D341Med (cell line): ENCODE measurements at regions not wholly inside any gene's neighbourhood (a gene's known extent, or its start where the extent isn't known, plus 50 kb on each side); places are given as distances from the start of the nearest gene placed in this dataset.

Experiments
- DNase-seq: peaks from one replicate; pipeline ENCODE4 v3.0.0; 2012; ENCODE audit warnings: low spot score

DNA sequence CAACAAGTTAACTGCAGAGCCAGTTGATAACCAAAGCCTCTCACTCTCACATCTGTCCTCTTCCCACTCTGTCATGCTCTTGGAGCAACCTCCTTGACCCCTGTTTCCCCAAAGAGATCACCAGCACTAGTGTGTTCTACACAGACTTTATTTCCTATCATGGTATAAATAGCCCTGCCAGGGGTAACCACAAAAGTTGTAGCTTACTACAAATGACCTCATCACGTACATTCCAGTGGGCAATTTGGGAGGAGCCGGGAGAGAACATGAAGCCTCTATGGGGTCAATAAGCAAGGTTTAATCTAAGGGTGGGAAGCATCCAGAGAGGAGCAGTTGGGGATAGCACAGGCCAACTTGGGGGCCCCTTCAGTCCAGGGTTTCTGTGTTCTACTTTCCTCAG lies 186.5 kb downstream of the KCNA5 start:
- DNase-seq: no peak

DNA sequence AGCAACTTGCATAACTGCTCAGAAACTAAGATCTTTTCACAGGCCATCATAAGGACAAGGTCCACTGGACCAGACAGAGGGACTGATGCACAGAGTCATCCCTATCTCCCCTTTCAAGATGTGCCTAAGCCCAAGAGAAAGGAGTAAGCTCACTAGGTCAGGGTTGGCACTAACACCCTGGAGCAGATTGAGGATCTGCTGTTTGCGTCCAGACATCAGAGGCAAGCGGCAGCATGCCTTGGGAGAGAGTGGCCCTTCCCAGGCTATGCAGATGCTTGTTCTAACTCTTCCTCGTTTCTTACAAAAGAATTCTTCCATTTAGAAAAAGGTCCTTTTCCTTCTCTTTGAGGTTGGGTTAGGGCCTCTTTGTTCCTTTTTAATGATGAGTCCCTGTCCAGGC lies 187.2 kb downstream of the KCNA5 start:
- no peak for DNase-seq

DNA sequence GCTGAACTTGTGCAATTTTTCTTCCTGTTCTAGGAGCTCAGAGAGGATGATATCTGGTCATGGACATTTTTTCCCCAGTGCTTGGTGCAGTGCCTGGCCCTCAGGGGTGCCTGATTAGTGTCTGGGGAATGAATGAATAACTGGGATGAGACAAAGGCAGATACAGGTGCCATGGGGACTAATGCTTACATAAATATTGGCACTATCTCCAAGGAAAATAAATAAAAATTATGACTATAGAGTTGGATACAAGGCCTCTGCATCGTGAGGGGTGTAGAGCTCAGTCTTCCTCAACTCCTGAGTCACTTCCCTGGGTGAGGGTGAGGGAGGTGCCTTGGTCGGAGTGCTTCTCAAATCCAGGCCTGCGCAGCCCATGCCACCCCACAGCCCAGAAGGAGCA lies 188.6 kb downstream of the KCNA5 start:
- DNase-seq: no peak

DNA sequence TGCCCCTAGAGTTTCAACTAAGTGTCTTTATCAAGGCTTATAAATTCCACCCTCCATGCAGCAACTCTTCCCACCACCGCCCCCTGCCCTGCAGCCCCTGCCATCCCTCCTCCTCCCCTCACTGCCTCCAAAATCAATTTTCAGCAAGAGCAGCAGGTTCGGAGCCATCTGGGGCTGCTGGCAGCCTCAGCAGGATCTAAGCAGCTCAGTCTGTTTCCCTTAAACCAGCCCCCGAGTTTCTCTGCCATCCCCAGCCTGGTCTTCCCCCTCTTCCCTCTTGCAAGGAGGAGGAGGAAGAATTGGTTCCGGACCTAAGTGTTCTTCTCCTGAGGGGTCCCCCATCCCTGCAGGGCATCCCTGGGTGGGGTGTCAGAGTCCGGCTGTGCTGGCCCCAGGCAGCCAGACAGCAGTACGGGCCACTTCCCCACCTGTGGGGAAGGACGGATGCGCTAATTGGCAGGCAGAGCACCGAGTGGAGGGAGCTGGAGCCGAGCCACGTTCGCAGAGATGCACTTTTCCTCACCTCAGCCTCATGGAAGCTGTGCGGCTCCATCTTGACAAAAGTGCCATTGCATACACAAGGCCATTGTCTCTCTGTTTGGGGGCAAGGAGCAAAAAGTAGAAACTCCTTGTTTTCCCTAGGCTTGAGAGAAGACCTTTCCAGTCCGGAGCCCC lies 189.3 kb downstream of the KCNA5 start:
- no peak for DNase-seq

DNA sequence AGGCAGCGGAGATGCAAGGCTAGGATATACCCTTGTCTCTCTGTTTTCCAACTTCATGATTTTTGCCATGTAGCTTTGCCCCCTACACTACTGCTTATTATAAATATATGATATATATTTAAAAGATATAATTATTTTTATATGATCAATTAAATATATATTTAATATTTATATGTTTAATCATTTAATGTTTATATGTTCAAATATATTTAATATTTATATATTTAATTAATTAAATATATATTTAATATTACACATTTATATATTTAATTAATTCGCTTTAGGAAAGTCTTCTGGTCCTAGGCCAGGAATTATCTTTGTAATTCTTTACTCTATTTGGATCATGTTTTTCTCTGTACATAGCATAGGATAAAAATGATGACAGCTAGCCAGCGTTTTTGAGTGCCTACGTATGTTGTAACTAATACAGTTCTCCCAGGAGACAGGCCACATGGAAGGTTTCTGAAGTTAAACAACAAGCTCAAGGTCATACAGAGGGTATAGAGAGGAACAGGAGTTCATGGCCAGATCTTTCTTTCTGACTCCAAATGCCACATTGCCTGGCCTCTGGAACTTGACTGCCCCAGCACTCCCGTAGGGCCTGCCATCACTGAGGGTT lies 192.5 kb downstream of the KCNA5 start:
- no peak for DNase-seq

DNA sequence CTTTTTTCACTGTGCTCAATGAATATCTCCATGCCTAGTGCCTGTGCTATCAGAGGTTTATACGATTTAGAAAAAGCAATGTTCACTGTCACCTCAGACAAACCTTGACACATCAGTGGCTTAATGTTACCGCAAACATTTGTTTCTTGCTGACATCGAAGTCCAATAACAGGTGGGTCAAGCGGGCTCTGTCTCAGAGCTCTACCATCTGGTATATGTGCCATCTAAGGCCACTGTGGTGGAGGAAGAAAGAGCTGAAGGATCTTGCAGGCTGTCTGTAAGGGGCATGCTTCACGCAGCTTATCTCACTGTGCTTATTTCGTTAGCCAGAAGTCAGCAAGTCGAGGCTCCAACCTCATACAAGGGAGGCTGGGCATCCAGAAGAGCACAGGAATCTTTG lies 189.5 kb upstream of the NTF3 start:
- no peak for DNase-seq

DNA sequence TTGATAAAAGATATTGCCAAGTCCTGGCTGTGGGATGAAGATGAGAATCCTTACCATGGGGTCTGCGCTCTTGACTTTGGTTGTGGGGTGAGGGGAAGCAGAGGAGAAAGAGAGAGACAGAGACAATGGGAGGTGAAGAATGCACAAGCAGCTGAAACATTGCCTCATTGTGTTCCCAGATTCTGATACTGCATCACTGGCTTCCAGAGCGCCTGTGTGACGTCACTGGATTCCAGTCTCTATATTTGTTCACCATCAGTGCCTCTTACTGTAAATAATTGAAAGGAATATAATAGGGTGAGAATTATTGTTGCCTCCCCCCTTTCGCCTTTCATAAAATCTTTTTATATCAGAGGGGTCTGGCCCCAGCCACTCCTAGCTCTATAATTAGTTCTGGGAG lies 188.9 kb upstream of the NTF3 start:
- DNase-seq: no peak

DNA sequence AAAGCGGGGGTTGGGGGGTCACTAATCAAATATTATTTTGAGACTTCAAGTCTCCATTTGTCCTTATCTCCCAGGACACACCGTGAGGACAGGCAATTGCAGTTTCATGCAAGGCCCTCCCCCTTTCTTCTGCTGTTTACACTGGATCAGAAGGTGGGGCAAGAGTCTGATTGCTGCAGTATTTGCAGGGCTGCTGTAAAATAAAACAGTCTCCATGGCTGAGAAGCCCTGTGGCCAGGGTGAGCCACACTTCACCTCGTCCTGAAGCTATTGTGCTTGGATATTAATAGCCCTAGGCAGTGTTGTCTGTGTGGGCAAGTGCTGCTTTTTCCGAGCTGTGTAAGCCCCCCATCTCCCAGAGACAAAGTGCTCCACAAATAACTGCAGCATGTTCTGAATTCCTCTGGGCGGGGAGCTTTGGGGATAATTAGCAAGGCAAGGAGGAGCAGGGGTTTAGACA lies 187.4 kb upstream of the NTF3 start:
- no peak for DNase-seq

DNA sequence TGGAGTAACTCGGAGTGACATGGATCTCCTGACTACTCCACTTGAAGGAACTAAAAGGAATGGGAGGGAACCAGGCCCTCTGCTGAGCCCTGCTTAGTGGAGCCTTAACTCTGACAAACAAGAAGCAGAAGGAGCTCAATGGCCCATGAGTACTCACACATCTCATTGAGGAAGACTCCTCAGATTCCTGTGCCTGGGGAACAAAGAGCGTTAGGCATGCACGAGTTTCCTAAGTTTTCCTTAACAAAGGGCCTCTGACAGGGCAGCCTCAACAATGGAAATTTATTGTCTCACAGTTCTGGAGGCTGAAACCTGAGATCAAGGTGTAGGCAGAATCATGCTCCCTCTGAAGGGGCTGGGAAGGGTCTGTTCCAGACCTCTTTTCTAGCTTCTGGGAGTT lies 185.7 kb upstream of the NTF3 start:
- no peak for DNase-seq

DNA sequence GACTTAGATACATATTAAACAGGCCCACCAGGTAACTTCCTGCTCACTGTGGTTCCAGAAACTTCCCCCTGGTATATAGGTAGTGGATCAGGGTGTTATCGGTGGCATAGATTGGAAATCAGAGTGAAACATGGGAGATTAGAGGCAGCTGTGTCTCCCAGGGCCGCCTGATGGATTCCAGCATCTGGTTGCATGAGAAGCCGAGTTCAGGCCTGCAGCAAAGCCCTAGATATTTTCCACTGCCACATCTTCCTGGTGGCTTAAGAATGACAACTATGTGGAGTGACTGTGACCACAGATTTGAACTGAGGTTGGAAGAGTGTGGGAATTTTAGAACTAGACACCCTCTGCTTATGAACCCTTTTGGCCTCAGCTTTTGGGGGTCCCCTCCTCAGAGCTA lies 184.8 kb upstream of the NTF3 start:
- no peak for DNase-seq

DNA sequence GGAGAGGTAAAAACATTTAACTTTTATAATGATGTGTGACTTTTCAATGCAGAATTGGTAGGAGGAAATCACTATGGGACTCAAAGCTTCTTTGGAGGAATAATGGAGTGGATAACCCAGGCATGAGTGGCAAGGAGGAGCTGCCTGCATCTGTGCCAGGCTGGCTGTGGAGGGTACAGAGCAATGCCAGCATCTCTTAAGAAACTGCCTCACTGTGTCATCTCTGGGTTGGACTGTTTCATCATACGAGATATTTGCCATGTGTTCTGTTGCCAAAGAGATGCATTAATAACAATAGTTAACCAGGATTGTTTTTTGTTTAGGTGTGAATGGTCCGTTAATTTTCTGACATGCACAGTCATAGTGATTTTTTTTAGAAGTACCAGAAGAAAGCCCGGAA lies 183.7 kb upstream of the NTF3 start:
- DNase-seq: no peak

DNA sequence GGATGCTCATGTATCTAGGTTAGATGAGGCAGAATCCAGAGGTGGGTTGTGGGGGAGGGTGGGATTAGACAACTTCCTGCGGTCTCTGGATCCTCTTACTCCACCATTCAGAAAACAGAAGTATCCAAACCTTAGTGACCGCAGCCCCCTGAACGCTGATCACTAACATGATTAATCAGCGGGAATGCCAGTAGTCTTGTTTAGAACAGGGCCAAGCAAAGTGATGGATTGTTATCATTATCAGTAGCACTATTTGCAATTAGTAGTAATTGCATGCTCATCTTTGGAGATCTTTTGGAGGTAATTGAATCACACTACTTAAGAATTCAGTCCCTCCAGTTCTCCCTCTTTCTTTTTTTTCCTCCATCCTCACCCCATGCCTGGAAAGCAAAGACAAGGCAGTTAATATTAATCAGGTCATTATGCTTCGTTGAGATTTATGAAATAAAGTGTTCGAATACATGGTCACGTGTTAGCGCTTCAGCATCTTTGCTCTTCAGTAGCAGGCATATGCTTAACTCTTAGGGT lies 182.8 kb upstream of the NTF3 start:
- no peak for DNase-seq

DNA sequence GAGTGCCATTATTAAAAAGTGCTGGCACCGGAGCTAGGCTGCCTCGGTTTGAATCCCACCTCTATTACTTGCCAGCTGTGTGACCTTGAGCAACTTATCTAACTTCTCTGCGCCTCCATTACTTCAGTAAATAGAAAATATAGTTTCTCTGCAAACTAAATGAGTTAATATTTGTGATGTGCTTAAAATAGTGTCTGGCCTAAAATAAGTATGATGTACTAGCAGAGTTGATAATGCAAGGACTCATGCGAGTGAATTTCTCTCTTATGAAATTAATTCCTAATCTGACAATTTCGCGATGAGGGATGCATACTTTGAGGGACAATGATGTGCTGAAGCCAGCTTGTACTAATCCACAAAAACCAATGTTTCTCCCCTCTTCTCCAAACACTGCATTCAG lies 180.8 kb upstream of the NTF3 start:
- no peak for DNase-seq

DNA sequence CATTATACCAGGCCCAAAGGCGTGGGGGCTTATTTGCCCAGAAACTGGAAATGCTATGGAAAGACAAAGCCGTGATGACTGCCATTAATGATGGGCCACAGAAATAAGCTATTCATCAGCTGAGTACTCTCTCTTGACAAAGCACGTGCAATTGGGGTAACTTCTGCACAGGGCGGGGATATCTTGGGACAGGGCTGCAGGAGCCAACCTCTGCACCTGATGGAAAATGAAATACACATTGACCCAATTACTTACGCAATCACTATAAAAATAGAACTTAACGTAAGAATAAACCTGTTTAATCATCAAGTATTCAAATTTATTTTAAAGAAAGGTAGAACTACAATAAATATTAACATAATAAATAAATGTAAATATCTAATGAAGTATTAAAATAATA lies 180.1 kb upstream of the NTF3 start:
- DNase-seq: no peak

DNA sequence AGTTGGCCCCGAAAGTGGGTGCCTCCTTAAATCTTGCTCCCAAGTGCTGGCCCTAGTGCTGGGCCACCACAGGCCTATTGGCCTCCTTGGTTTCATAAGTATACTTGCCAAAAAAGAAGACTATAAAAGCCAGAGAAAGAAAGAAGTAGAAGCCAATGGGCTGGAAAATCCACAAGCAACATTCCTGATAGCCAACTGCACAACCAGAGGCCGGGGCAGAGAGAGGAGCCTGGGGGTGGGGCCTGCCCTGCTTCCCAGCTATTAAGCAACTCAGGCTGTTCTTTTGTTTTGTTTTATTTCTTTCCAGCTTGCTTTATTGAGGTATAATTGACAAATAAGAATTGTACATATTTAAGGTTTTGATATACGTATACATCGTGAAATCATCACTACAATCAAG lies 177.2 kb upstream of the NTF3 start:
- no peak for DNase-seq

DNA sequence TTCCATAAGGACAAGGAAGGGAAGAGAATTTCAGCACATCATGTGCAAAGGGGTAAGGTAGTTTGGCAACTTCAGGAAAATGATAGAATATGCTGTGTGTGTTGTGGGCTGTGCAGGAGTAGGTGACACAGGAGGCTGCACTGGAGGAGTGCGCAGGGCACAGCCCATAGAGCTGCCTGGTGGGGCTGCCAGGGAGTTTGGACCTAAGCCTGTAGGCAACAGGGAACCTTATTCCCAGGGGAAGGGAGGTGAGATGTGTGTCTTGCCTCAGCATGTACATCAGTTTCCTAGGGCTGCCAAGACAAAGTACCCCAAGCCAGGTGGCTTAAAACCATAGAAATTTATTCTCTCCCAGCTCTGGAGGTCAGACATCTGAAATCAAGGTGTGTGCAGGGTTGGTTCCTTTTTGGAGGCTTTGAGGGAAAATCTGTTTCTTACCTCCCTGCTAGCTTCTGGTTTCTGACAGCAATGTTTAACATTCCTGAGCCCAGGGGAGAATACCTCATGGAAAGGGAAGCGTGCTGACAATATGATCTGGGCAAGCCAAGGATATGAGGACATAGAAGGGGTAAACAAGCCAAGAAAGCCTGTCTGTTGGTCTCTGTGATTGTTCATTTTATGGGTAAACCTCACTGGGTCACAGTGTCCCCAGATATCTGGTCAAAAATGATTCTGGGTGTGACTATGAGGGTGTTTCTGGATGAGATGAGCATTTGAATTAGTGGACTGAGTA lies 174.0 kb upstream of the NTF3 start:
- DNase-seq: no peak

DNA sequence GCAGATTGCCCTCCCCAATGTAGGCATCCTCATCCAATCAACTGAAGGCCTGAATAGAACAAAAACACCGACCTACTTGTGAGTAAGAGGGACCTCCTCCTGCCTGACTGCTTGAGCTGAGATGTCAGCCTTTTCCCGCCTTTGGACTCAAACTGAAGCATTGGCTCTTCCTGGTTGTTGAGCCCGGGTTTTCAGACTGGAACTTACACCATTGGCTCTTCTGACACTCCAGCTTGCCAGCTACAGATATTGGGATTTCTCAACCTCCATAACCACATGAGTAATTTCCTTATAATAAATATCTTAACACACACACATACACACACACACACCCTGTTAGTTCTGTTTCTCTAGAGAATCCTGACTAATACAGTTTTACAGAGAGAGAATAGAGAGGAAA lies 173.4 kb upstream of the NTF3 start:
- DNase-seq: no peak

DNA sequence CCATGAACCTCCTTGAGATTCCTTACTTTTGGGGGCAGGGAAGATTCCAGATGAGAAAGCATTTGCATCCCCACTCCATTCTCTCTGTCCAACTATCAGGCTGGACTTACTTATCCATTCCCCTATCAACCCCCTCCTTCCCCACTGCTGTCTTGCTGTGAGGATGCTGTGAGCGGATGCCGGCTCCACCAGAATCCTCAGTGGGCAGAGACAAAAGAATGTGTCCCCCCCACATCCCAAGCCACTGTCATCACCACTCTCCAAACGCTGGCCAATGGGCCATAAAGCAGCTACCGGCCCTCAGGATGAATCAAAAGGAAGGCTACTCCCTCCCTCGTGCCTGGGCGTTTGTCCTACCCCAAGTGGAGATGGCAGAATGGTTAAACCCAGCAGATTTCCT lies 173.0 kb upstream of the NTF3 start:
- DNase-seq: no peak

DNA sequence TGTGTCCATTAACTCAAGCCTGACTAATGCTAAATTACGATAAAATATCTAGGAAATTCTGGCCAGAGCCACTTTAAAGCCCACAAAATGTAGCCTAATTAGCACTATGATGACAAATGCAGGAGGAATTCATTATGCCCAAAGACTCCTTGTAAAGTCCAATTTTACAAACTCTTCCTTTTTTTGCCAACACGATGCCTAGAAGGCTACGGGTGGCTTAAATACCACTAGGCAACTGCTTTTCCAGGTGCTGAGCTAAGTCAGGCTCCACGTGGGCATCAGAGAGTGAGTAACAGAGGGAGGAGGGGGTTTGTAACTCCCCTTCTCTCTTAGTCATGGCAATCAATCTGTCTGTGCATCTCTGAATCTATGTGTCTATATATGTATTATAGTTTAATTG lies 172.4 kb upstream of the NTF3 start:
- DNase-seq: no peak

DNA sequence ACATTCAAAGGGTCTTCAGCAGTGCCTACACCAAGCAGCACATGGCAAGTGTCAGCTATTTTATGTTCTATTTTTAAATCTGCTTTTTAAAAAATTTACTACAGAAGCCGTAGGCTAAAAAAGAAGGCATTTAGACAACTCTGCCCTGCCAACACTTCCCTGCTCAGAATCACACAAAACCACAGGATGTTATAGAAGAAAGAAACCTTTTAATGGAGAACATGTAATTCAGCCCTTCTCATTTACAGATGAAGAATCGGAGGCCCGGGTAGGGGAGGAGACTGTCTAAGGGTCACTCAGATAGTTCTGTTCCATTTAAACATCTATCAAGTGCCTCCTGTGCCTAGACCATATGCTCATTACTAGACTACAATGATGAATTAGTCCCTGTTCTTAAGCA lies 171.8 kb upstream of the NTF3 start:
- DNase-seq: no peak

DNA sequence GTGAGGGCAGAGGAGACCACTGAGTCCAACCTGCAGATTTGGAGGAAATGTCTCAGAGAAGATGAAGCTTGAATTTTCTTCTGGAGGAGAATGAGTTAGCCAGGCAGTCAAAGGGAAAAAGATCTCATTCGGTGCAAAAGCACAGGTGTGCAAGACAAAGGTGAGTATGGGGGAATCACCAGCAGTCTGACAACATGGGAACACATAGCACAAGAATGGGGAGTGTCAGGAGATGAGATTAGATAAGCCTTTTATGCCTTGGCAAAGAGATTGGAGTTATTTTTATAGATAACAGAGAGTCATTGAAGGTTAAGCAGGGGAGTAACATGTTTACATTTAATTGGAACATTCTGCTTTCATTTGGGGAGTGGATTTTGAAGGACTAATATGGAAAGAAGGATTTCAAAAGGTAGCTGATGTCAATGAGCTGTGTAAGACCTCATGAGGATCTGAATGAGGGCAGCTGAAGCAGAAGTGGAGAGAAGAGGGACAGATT lies 171.3 kb upstream of the NTF3 start:
- no peak for DNase-seq

DNA sequence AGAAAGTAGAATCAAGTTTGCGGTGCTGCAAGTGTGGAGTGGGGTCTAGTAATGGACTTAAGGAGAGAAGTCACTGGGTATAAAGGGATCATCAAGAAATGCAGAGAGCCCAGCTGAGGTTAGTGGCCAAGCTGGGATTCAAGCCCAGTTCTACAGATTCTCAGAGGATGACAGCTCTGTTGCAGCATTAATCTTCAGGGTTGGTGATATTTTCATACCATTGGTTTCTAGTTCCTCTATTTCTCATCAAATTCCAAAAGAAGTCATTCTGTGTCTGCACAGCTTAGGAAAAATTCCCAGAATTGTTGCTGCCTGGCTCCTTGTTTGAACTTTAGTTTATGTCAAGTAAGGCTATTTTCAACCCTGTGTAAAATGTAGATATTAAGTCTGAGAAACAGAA lies 169.5 kb upstream of the NTF3 start:
- no peak for DNase-seq

DNA sequence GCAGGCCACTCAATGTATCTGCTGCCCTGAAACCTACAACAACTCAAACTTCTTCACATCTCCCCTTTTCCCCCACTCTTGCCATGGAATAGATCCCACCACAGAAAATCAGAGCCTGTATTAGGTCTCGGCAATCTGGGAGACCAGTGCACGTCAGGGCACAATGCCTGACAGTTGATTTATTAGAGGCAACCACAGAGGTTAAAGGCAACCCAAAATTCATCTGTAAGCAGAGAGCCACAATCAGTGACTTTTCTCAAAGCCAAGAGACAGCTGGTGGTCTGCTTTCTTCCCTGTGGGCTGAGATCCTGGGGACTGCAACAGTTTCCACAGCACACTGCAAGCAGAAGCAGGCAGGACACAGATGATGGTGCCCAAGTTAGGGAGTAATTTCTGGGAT lies 169.0 kb upstream of the NTF3 start:
- no peak for DNase-seq
